ENCODE measurements at regions not wholly inside any gene's neighbourhood (a gene's known extent, or its start where the extent isn't known, plus 50 kb on each side); places are given as distances from the start of the nearest gene placed in this dataset.

- ChIA-PET POLR2A (interaction anchor here (1.1 kb wide), 1 partner anchor 129 kb away, joined by 3 read pairs; no protein-coding TSS in a partner anchor), CTCF (interaction anchor here (0.5 to 0.7 kb wide), 2 partner anchors 188 to 209 kb away, joined by 3 read pairs; no protein-coding TSS in a partner anchor)
- TF ChIP-seq NFRKB (IDR thresholded peaks at IDR 0.05) (no peak), SUZ12 (IDR thresholded peaks at IDR 0.05) (no peak), SP1 (IDR thresholded peaks at IDR 0.05) (no peak), ELF4 (IDR thresholded peaks at IDR 0.05) (no peak), CTBP1 (IDR thresholded peaks at IDR 0.05; ENCODE audit: borderline replicate concordance) (no peak), L3MBTL2 (conservative IDR thresholded peaks at IDR 0.05) (no peak), FOXA1 (IDR thresholded peaks at IDR 0.05) (no peak), HDGF (IDR thresholded peaks at IDR 0.05; ENCODE audit: borderline replicate concordance) (no peak), LEF1 (IDR thresholded peaks at IDR 0.05; ENCODE audit: borderline replicate concordance) (no peak), FOXM1 (IDR thresholded peaks at IDR 0.05; ENCODE audit: borderline replicate concordance) (no peak)
- TF ChIP-seq, protein P1, sequence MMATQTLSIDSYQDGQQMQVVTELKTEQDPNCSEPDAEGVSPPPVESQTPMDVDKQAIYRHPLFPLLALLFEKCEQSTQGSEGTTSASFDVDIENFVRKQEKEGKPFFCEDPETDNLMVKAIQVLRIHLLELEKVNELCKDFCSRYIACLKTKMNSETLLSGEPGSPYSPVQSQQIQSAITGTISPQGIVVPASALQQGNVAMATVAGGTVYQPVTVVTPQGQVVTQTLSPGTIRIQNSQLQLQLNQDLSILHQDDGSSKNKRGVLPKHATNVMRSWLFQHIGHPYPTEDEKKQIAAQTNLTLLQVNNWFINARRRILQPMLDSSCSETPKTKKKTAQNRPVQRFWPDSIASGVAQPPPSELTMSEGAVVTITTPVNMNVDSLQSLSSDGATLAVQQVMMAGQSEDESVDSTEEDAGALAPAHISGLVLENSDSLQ (IDR thresholded peaks at IDR 0.05), result no peak
- no peak for DNase-seq (ENCODE audit: extremely low spot score)
These were observed 210.3 kb downstream of the GLI2 start for GRCh38 chr2:120945832-120946499.

DNA sequence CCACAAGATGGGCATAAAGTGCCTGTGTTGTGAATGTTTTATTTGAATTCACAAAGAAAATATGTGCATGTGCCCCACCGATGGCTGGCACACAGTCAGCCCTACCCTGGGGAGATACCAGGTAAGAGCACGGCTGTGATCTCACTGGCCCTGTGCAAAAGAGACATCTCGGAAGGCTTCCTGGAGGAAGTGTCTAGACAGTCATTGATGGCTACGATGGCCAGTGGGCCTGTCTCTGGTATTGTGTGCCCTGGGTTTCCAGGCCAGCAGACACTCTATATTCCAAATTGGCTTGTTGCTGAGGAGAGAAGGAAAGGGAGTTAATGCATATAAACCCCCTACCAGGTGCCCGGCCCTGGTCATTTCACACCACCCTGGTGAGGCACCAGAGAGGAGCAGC is 211.7 kb downstream of the GLI2 start:
- ChIA-PET POLR2A (no interaction called here), CTCF (no interaction called here)
- TF ChIP-seq CTBP1 (IDR thresholded peaks at IDR 0.05; ENCODE audit: borderline replicate concordance), result no peak
- TF ChIP-seq FOXM1 (IDR thresholded peaks at IDR 0.05; ENCODE audit: borderline replicate concordance), result no peak
- DNase-seq (ENCODE audit: extremely low spot score), result no peak

GRCh38 chr2:120947982-120948661 is 212.5 kb downstream of the GLI2 start:
- ChIA-PET CTCF (interaction anchor here (0.6 kb wide), 1 partner anchor 28 kb away, joined by 3 read pairs; no protein-coding TSS in a partner anchor), POLR2A (no interaction called here)
- TF ChIP-seq FOXK2 (IDR thresholded peaks at IDR 0.05) (no peak), ARNT (IDR thresholded peaks at IDR 0.05) (no peak), SP1 (IDR thresholded peaks at IDR 0.05) (no peak), NFRKB (IDR thresholded peaks at IDR 0.05) (no peak), FOXA1 (IDR thresholded peaks at IDR 0.05) (no peak), BHLHE40 (IDR thresholded peaks at IDR 0.05; ENCODE audit: borderline replicate concordance) (no peak), LEF1 (IDR thresholded peaks at IDR 0.05; ENCODE audit: borderline replicate concordance) (no peak), L3MBTL2 (conservative IDR thresholded peaks at IDR 0.05) (no peak), HDGF (IDR thresholded peaks at IDR 0.05; ENCODE audit: borderline replicate concordance) (no peak), ELF4 (IDR thresholded peaks at IDR 0.05) (no peak), TARDBP (IDR thresholded peaks at IDR 0.05) (no peak), CTBP1 (IDR thresholded peaks at IDR 0.05; ENCODE audit: borderline replicate concordance) (no peak), SUZ12 (IDR thresholded peaks at IDR 0.05) (no peak), FOXM1 (IDR thresholded peaks at IDR 0.05; ENCODE audit: borderline replicate concordance) (no peak), ZNF384 (IDR thresholded peaks at IDR 0.05) (no peak)
- TF ChIP-seq, protein P1 (IDR thresholded peaks at IDR 0.05), result no peak
- DNase-seq (ENCODE audit: extremely low spot score), result no peak

- TF ChIP-seq ARNT (IDR thresholded peaks at IDR 0.05), result no peak
- no peak for TF ChIP-seq FOXA1 (IDR thresholded peaks at IDR 0.05)
- TF ChIP-seq HDGF (IDR thresholded peaks at IDR 0.05; ENCODE audit: borderline replicate concordance), result no peak
- no peak for TF ChIP-seq SP1 (IDR thresholded peaks at IDR 0.05)
- no peak for TF ChIP-seq BHLHE40 (IDR thresholded peaks at IDR 0.05; ENCODE audit: borderline replicate concordance)
- no peak for TF ChIP-seq FOXK2 (IDR thresholded peaks at IDR 0.05)
- no peak for TF ChIP-seq TARDBP (IDR thresholded peaks at IDR 0.05)
- no peak for TF ChIP-seq FOXM1 (IDR thresholded peaks at IDR 0.05; ENCODE audit: borderline replicate concordance)
- TF ChIP-seq ZNF384 (IDR thresholded peaks at IDR 0.05), result no peak
- TF ChIP-seq LEF1 (IDR thresholded peaks at IDR 0.05; ENCODE audit: borderline replicate concordance), result no peak
- TF ChIP-seq CTBP1 (IDR thresholded peaks at IDR 0.05; ENCODE audit: borderline replicate concordance), result no peak
- TF ChIP-seq SUZ12 (IDR thresholded peaks at IDR 0.05), result no peak
- TF ChIP-seq L3MBTL2 (conservative IDR thresholded peaks at IDR 0.05), result no peak
- no peak for TF ChIP-seq ELF4 (IDR thresholded peaks at IDR 0.05)
- no peak for TF ChIP-seq NFRKB (IDR thresholded peaks at IDR 0.05)
- TF ChIP-seq, protein P1 (IDR thresholded peaks at IDR 0.05), result no peak
- DNase-seq (ENCODE audit: extremely low spot score), result no peak
- POLR2A ChIA-PET, result no interaction called here
- CTCF ChIA-PET, result interaction anchor here (1.6 kb wide), 1 partner anchor 253 kb away, joined by 5 read pairs; no protein-coding TSS in a partner anchor
These were observed 213.0 kb downstream of the GLI2 start for GRCh38 chr2:120948662-120949011.

DNA sequence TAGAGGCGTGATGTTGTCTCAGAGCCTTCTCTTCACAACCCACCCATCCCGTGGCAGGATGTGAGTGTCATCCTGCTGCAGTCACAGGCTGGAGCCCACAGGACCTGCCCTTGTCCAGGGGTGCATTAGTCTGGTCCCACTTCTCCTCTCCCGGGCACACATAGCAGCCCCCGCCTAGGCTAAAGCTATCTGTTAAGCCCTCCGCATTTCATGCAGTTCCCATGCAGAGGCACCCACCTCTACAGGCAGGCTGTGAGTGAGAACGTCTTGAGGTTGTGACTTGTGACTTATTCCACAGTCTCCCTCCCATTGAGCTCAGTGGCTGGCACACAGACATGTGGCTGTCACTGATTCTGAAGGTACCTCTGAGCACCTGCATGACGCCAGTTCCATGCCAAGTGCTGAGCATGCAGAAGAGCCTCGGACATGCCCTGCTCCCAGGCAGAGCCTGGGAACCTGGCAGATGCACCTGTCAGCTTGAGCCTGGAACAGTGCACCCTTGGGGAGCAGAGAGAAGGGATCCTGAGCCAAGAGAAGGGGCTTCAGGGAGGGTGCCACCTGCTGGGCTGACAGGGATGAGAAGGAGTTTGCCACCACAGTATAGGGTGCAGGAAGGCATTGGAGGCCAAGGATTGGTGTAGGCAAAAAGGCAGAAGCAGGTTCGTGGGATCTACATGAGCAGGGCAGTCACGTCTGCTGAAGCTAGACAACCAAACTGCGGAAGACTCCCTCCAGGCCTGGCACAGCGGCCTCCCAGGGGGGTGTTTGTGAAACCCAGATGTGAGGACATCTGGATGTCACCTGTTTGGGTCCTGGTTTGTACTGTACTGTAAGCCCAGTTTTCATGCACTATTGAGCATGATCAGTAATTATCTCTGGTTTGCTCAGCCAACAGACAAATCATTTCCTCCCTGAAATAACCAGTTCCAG is 213.6 kb downstream of the GLI2 start:
- no peak for TF ChIP-seq ZNF384 (IDR thresholded peaks at IDR 0.05)
- TF ChIP-seq, protein P1 (IDR thresholded peaks at IDR 0.05), result no peak
- no peak for TF ChIP-seq FOXA1 (IDR thresholded peaks at IDR 0.05)
- no peak for TF ChIP-seq CTBP1 (IDR thresholded peaks at IDR 0.05; ENCODE audit: borderline replicate concordance)
- TF ChIP-seq HDGF (IDR thresholded peaks at IDR 0.05; ENCODE audit: borderline replicate concordance), result no peak
- TF ChIP-seq TARDBP (IDR thresholded peaks at IDR 0.05), result no peak
- no peak for TF ChIP-seq NFRKB (IDR thresholded peaks at IDR 0.05)
- TF ChIP-seq LEF1 (IDR thresholded peaks at IDR 0.05; ENCODE audit: borderline replicate concordance), result no peak
- TF ChIP-seq L3MBTL2 (conservative IDR thresholded peaks at IDR 0.05), result no peak
- DNase-seq (ENCODE audit: extremely low spot score), result no peak
- POLR2A ChIA-PET, result no interaction called here
- CTCF ChIA-PET, result interaction anchor here (0.6 to 1.6 kb wide), 3 partner anchors 16 to 253 kb away, joined by 3 to 5 read pairs (median 3); no protein-coding TSS in a partner anchor
